ENCODE measurements at regions not wholly inside any gene's neighbourhood (a gene's known extent, or its start where the extent isn't known, plus 50 kb on each side); places are given as distances from the start of the nearest gene placed in this dataset.

DNA sequence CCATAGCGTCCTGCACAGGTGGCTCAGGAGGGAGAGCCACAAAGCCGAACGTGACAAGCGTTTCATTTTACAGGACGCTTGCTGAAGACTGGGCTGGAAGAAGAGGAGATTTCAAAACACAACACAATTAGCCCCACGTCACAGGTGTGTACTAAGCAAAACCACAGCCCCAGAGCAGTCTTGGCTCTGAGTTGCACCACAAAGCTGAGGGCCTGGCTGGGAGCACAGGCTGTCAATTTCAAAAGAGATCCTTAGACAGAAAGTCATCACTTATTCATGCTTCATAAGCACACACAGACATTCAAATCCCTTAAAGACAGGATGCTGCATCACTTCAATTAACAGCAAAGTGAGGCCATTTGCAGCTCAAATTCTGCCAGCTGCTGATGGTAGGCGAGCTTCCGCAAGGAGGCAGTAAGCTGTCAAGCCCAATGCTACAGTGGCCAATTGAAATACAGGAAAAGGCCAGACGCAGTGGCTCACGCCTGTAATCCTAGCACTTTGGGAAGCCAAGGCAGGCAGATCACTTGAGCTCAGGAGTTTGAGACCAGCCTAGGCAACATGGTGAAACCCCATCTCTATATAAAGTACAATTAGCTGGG lies 79.6 kb downstream of the SKA1 start:
- no peak overlapping the region for H3K27ac ChIP-seq

DNA sequence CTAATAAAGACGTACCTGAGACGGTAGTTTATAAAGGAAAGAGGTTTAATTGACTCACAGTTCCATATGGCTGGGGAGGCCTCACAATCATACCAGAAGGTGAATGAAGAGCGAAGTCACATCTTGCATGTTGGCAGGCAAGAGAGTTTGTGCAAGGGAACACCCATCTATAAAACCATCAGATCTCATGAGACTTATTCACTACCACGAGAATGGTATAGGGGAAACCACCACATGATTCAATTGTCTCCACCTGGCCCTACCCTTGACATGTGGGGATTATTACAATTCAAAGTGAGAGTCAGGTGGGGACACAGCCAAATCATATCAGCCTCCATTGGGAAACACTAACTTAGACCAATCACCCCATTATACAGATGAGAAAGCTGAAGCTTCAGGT lies 81.4 kb downstream of the SKA1 start:
- H3K27ac ChIP-seq: no peak overlapping the region
- no peak for TF ChIP-seq ZFX (IDR thresholded peaks at IDR 0.05)
- TF ChIP-seq, protein P1, sequence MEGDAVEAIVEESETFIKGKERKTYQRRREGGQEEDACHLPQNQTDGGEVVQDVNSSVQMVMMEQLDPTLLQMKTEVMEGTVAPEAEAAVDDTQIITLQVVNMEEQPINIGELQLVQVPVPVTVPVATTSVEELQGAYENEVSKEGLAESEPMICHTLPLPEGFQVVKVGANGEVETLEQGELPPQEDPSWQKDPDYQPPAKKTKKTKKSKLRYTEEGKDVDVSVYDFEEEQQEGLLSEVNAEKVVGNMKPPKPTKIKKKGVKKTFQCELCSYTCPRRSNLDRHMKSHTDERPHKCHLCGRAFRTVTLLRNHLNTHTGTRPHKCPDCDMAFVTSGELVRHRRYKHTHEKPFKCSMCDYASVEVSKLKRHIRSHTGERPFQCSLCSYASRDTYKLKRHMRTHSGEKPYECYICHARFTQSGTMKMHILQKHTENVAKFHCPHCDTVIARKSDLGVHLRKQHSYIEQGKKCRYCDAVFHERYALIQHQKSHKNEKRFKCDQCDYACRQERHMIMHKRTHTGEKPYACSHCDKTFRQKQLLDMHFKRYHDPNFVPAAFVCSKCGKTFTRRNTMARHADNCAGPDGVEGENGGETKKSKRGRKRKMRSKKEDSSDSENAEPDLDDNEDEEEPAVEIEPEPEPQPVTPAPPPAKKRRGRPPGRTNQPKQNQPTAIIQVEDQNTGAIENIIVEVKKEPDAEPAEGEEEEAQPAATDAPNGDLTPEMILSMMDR (conservative IDR thresholded peaks at IDR 0.05): no peak

More for the DNA sequence above, 79.6 kb downstream of the SKA1 start:
- TF ChIP-seq, protein P1 (conservative IDR thresholded peaks at IDR 0.05): no peak
- no peak for TF ChIP-seq ZFX (IDR thresholded peaks at IDR 0.05)

DNA sequence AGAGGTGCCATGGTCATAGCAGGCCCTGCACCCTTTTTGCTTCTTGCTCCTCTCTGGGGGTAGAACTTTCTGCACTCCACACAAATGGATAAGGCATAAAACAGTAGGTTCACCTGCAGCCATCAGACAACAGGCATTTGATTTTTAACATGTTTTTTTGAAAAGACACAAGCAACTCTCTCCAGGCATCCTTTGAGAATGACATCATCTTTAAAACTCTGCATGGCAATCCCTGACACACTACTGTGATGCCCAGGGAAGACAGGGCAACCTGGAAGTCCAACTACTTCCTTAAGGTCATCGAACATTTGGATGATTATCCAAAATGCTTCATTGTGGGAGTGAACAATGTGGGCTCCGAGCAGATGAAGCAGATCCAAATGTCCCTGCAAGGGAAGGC lies 82.8 kb downstream of the SKA1 start:
- TF ChIP-seq, protein P1 (conservative IDR thresholded peaks at IDR 0.05): no peak
- TF ChIP-seq ZFX (IDR thresholded peaks at IDR 0.05): no peak

GRCh38 chr18:50458366-50458765 lies 83.5 kb downstream of the SKA1 start:
- no peak overlapping the region for H3K27ac ChIP-seq
- no peak for TF ChIP-seq ZFX (IDR thresholded peaks at IDR 0.05)
- TF ChIP-seq, protein P1 (conservative IDR thresholded peaks at IDR 0.05): no peak

More for the DNA sequence above, 82.8 kb downstream of the SKA1 start:
- H3K27ac ChIP-seq: no peak overlapping the region

DNA sequence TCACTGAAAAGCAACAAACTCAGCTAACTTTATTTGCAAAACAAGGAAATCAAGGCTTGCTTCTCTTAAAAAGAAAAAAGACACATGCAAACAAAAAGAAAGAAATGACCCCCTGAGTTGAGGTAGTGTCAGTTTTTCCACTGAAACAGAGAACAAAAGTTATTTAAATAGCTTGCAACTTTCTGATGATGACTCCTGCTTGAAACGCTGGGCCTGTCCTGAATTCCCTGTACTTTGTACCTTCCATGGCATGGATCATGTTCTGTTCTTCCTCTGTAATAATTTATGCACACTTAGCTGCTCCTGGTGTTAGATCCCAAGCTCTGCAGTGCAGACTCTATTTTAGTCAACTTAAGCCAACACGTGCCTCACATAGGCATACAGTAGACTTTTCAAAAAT lies 84.0 kb downstream of the SKA1 start:
- no peak overlapping the region for H3K27ac ChIP-seq
- TF ChIP-seq ZFX (IDR thresholded peaks at IDR 0.05): no peak
- TF ChIP-seq, protein P1 (conservative IDR thresholded peaks at IDR 0.05): no peak

DNA sequence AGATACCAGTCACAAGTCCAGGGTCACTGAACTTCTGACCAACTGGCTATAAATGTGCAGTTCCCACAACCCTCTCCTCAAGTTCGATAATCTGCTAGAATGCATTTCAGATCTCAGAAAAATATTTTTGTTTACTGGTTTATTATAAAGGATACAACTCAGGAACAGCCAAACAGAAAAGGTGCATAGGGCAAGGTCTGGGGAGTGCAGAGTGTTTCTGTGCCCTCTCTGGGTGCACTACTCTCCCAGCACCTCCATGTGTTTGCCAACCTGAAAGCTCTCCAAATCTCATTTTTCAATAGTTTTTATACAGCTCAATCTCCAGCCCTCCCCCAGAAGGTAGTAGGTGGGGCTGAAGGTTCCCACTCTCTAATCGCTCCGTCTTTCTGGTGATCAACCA lies 85.2 kb downstream of the SKA1 start:
- no peak overlapping the region for H3K27ac ChIP-seq
- TF ChIP-seq ZFX (IDR thresholded peaks at IDR 0.05): no peak
- TF ChIP-seq, protein P1 (conservative IDR thresholded peaks at IDR 0.05): no peak

GRCh38 chr18:50460716-50461115 lies 85.9 kb downstream of the SKA1 start:
- TF ChIP-seq, protein P1 (conservative IDR thresholded peaks at IDR 0.05): no peak
- no peak for TF ChIP-seq ZFX (IDR thresholded peaks at IDR 0.05)
- H3K27ac ChIP-seq: no peak overlapping the region
